ENCODE measurements at regions not wholly inside any gene's neighbourhood (a gene's known extent, or its start where the extent isn't known, plus 50 kb on each side); places are given as distances from the start of the nearest gene placed in this dataset.

- TF ChIP-seq POLR2A (IDR thresholded peaks at IDR 0.05) (no peak), CTCF (IDR thresholded peaks at IDR 0.05) (no peak), EP300 (IDR thresholded peaks at IDR 0.05) (no peak)
- no peaks in the 10 kb centered on the region for H3K4me1 ChIP-seq (ENCODE audit: insufficient read depth)
- H3K9me3 ChIP-seq: no peaks in the 10 kb centered on the region
- no peak overlapping the region for H3K4me3 ChIP-seq
- no peak for DNase-seq
- WGBS, 3 donors: 83 to 95% (median 86%) methylated on average over 4 of the region's 4 CpGs
- intact Hi-C loops (cut with DNase I): no loop called here
- no peak overlapping the region for H3K27ac ChIP-seq
- H3K27me3 ChIP-seq: no peaks in the 10 kb centered on the region
- H3K36me3 ChIP-seq: no peaks in the 10 kb centered on the region
Measured at GRCh38 chr2:22697054-22697788, 687.8 kb upstream of the KLHL29 start.

- H3K9me3 ChIP-seq: no peaks in the 10 kb centered on the region
- 42 to 60% (median 56%) methylated on average over 2 of the region's 2 CpGs for WGBS, 3 donors
- H3K27me3 ChIP-seq: no peaks in the 10 kb centered on the region
- DNase-seq: no peak
- intact Hi-C loops (cut with DNase I): no loop called here
- H3K4me3 ChIP-seq: no peak overlapping the region
- no peaks in the 10 kb centered on the region for H3K4me1 ChIP-seq (ENCODE audit: insufficient read depth)
- H3K27ac ChIP-seq: no peak overlapping the region
- TF ChIP-seq POLR2A (IDR thresholded peaks at IDR 0.05): no peak
- TF ChIP-seq EP300 (IDR thresholded peaks at IDR 0.05): no peak
- TF ChIP-seq CTCF (IDR thresholded peaks at IDR 0.05): no peak
- no peaks in the 10 kb centered on the region for H3K36me3 ChIP-seq
Measured at GRCh38 chr2:22701561-22702160, 683.3 kb upstream of the KLHL29 start.

GRCh38 chr2:22703286-22703920, 681.6 kb upstream of the KLHL29 start:
- intact Hi-C loops (cut with DNase I): no loop called here
- no peak overlapping the region for H3K27ac ChIP-seq
- no peak overlapping the region for H3K4me3 ChIP-seq
- no peaks in the 10 kb centered on the region for H3K4me1 ChIP-seq (ENCODE audit: insufficient read depth)
- H3K36me3 ChIP-seq: no peaks in the 10 kb centered on the region
- no peaks in the 10 kb centered on the region for H3K27me3 ChIP-seq
- WGBS, 3 donors: 82 to 100% (median 86%) methylated on average over 1 of the region's 1 CpG
- H3K9me3 ChIP-seq: no peaks in the 10 kb centered on the region
- no peak for DNase-seq
- TF ChIP-seq POLR2A (IDR thresholded peaks at IDR 0.05) (no peak), CTCF (IDR thresholded peaks at IDR 0.05) (no peak), EP300 (IDR thresholded peaks at IDR 0.05) (no peak)

- H3K27ac ChIP-seq: no peak overlapping the region
- H3K27me3 ChIP-seq: no peaks in the 10 kb centered on the region
- TF ChIP-seq CTCF (IDR thresholded peaks at IDR 0.05) (no peak), EP300 (IDR thresholded peaks at IDR 0.05) (no peak), POLR2A (IDR thresholded peaks at IDR 0.05) (no peak)
- intact Hi-C loops (cut with DNase I): no loop called here
- H3K4me3 ChIP-seq: no peak overlapping the region
- no peak for DNase-seq
- H3K4me1 ChIP-seq (ENCODE audit: insufficient read depth): no peaks in the 10 kb centered on the region
- no peaks in the 10 kb centered on the region for H3K9me3 ChIP-seq
- no peaks in the 10 kb centered on the region for H3K36me3 ChIP-seq
Measured at GRCh38 chr2:22719396-22719795, 665.6 kb upstream of the KLHL29 start.

All from ovary (tissue), 7 donors.